Ovary (tissue), 3 donors: ENCODE measurements at regions not wholly inside any gene's neighbourhood (a gene's known extent, or its start where the extent isn't known, plus 50 kb on each side); places are given as distances from the start of the nearest gene placed in this dataset.

Source experiments
- CTCF ChIP-seq, 3 donors: fragments of 450-650 bp in 2 of 3; fragments of 200-600 bp in 1 of 3; IDR thresholded peaks; one replicate each; pipeline versions ENCODE4 v1.5.1 to v1.8.0; 2016 to 2022; ENCODE audit warnings: antibody characterized with exemption in 3 of 3, mild to moderate bottlenecking in 1 of 3
- EP300 ChIP-seq: sonication (generic); formaldehyde crosslinking; IDR thresholded peaks from one replicate; pipeline ENCODE4 v1.6.1; 2017; ENCODE audit warnings: antibody characterized with exemption
- donor health status: DM: no; HTN: no; CAD: no.

DNA sequence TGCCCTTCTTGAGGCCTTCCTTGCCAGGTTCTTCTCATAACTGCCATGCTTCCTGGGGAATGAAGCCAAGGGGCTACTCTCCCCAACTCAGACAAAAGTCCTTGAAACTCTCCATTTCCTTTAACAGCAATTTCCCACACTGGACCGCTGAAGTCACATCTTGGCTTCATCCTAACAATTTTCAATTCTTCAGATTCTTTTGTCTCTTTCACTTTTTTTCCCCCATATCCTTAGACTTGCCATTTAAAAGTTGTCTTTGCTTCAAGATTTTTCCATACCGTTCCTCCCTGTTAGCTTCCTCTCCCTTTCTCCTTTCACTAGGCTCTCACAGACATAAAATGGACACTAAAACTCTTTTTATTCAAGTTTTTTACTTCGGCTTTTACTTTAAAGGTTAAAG is 93.1 kb upstream of the ITGA1 start:
- TF ChIP-seq EP300 (no peak), CTCF (IDR thresholded peaks at IDR 0.05) (no peak)
